Natural killer cell (primary cell): ENCODE measurements at regions not wholly inside any gene's neighbourhood (a gene's known extent, or its start where the extent isn't known, plus 50 kb on each side); places are given as distances from the start of the nearest gene placed in this dataset.

Experiments used
- ATAC-seq, 3 donors: fragments of 150-1000 bp in 2 of 3; fragments of 200-7000 bp in 1 of 3; cut with Tn5 transposase; 1 replicate in 1 of 3; 2 replicates in 2 of 3; pipeline ENCODE4 v1.10.0; 2021; ENCODE audit warnings: mild to moderate bottlenecking in 2 of 3, moderate library complexity in 2 of 3
- DNase-seq, 2 donors: peaks; one replicate each; pipeline versions ENCODE4 v3.0.0 to v3.0.0-alpha.2; 2013 to 2021; ENCODE audit warnings: mixed read lengths in 1 of 2
- H3K27ac ChIP-seq: one replicate; pipeline ENCODE4 v1.5.1; 2013; ENCODE audit warnings: mild to moderate bottlenecking, low read length
- H3K27me3 ChIP-seq: one replicate; pipeline ENCODE4 v1.6.1; 2013; ENCODE audit warnings: low read length; ENCODE audit not compliant: control insufficient read depth, insufficient read depth
- H3K36me3 ChIP-seq: one replicate; pipeline ENCODE4 v1.6.1; 2013; ENCODE audit warnings: low read length; ENCODE audit not compliant: control insufficient read depth, insufficient read depth
- H3K4me1 ChIP-seq: one replicate; pipeline ENCODE4 v1.6.1; 2013; ENCODE audit warnings: low read length; ENCODE audit not compliant: control insufficient read depth, insufficient read depth
- H3K4me3 ChIP-seq: one replicate; pipeline ENCODE4 v1.5.1; 2013; ENCODE audit warnings: low read length
- H3K9me3 ChIP-seq: one replicate; pipeline ENCODE4 v1.6.1; 2013; ENCODE audit warnings: low read length; ENCODE audit not compliant: control insufficient read depth, insufficient read depth
- H3K27ac Mint-ChIP-seq, 2 donors: one replicate each; pipeline ENCODE4 v1.8.0; 2022; ENCODE audit warnings: mild to moderate bottlenecking in 2 of 2, mixed read lengths in 2 of 2, moderate library complexity in 1 of 2
- H3K27me3 Mint-ChIP-seq, 2 donors: one replicate each; pipeline ENCODE4 v1.8.0; 2022; ENCODE audit warnings: low read depth in 2 of 2, mixed read lengths in 2 of 2
- H3K36me3 Mint-ChIP-seq: one replicate; pipeline ENCODE4 v1.8.0; 2022; ENCODE audit warnings: mixed read lengths
- H3K4me1 Mint-ChIP-seq, 2 donors: one replicate each; pipeline ENCODE4 v1.8.0; 2022; ENCODE audit warnings: mixed read lengths in 2 of 2
- H3K4me3 Mint-ChIP-seq: one replicate; pipeline ENCODE4 v1.8.0; 2022; ENCODE audit warnings: mild to moderate bottlenecking, moderate library complexity, mixed read lengths
- H3K9me3 Mint-ChIP-seq, 2 donors: one replicate each; pipeline ENCODE4 v1.8.0; 2022; ENCODE audit warnings: mixed read lengths in 2 of 2
- WGBS: methylation state at CpG from one replicate; pipeline ENCODE4 v1.1.7; 2013; ENCODE audit warnings: missing lambda C conversion rate; ENCODE audit not compliant: insufficient coverage; 5-methylcytosine and 5-hydroxymethylcytosine counted together
- intact Hi-C: fragments of 100-400 bp; cut with micrococcal nuclease; formaldehyde crosslinking; loops from one replicate; pipeline ENCODE4 v1.14.2; 2022
- TF ChIP-seq, protein P1 (sequence below): fragments of 200-600 bp; IDR thresholded peaks from one replicate; pipeline ENCODE4 v1.8.0; 2022; ENCODE audit warnings: antibody characterized with exemption

DNA sequence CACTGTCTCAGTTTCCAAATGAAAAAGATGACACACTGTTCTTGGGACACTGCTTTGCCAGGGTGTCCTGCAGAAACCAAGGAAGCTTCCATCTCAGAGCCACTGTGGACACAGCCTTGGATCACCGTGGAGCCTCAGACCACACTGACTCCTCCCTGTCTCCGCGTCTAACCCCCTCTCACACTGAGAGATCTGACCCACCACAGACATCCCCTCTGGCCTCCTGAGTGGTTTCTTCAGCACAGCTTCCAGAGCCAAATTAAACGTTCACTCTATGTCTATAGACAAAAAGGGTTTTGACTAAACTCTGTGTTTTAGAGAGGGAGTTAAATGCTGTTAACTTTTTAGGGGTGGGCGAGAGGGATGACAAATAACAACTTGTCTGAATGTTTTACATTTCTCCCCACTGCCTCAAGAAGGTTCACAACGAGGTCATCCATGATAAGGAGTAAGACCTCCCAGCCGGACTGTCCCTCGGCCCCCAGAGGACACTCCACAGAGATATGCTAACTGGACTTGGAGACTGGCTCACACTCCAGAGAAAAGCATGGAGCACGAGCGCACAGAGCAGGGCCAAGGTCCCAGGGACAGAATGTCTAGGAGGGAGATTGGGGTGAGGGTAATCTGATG, 113.4 kb upstream of the PKDCC start:
- Mint-ChIP-seq H3K27ac (no peak overlapping the region), H3K4me3 (no peak overlapping the region), H3K36me3 (no peaks in the 10 kb centered on the region), H3K9me3 (no peaks in the 10 kb centered on the region), H3K27me3 (peaks cover 13 to 28% of the 10 kb centered on the region in 2 donors), H3K4me1 (no peaks in the 10 kb centered on the region)
- ATAC-seq (no peak), DNase-seq (no peak)
- H3K27me3 ChIP-seq = no peaks in the 10 kb centered on the region
- no peaks in the 10 kb centered on the region for H3K4me1 ChIP-seq
- no peak overlapping the region for H3K27ac ChIP-seq
- no peaks in the 10 kb centered on the region for H3K9me3 ChIP-seq
- TF ChIP-seq, protein P1, sequence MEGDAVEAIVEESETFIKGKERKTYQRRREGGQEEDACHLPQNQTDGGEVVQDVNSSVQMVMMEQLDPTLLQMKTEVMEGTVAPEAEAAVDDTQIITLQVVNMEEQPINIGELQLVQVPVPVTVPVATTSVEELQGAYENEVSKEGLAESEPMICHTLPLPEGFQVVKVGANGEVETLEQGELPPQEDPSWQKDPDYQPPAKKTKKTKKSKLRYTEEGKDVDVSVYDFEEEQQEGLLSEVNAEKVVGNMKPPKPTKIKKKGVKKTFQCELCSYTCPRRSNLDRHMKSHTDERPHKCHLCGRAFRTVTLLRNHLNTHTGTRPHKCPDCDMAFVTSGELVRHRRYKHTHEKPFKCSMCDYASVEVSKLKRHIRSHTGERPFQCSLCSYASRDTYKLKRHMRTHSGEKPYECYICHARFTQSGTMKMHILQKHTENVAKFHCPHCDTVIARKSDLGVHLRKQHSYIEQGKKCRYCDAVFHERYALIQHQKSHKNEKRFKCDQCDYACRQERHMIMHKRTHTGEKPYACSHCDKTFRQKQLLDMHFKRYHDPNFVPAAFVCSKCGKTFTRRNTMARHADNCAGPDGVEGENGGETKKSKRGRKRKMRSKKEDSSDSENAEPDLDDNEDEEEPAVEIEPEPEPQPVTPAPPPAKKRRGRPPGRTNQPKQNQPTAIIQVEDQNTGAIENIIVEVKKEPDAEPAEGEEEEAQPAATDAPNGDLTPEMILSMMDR = no peak
- H3K4me3 ChIP-seq = no peak overlapping the region
- WGBS = 73% methylated on average over 8 of the region's 10 CpGs
- intact Hi-C loops = no loop called here
- no peaks in the 10 kb centered on the region for H3K36me3 ChIP-seq

- Histone ChIP-seq H3K27me3 (no peaks in the 10 kb centered on the region), H3K36me3 (no peaks in the 10 kb centered on the region), H3K4me3 (no peak overlapping the region), H3K9me3 (no peaks in the 10 kb centered on the region), H3K27ac (no peak overlapping the region), H3K4me1 (no peaks in the 10 kb centered on the region)
- DNase-seq (no peak), ATAC-seq (no peak)
- no CpG with 5 or more reads among the region's 2 CpGs for WGBS
- no peaks in the 10 kb centered on the region for H3K4me1 Mint-ChIP-seq
- no peaks in the 10 kb centered on the region for H3K36me3 Mint-ChIP-seq
- no peak overlapping the region for H3K4me3 Mint-ChIP-seq
- H3K27me3 Mint-ChIP-seq = peaks cover 17 to 34% of the 10 kb centered on the region in 2 donors
- intact Hi-C loops = no loop called here
- TF ChIP-seq, protein P1 = no peak
- H3K9me3 Mint-ChIP-seq = no peaks in the 10 kb centered on the region
- H3K27ac Mint-ChIP-seq = no peak overlapping the region
These were observed 112.8 kb upstream of the PKDCC start for GRCh38 chr2:41935002-41935401.

- intact Hi-C loops = no loop called here
- Histone ChIP-seq H3K4me1 (no peaks in the 10 kb centered on the region), H3K36me3 (no peaks in the 10 kb centered on the region), H3K9me3 (no peaks in the 10 kb centered on the region), H3K27me3 (no peaks in the 10 kb centered on the region), H3K4me3 (no peak overlapping the region), H3K27ac (no peak overlapping the region)
- peaks cover 20 to 37% of the 10 kb centered on the region in 2 donors for H3K27me3 Mint-ChIP-seq
- H3K4me3 Mint-ChIP-seq = no peak overlapping the region
- H3K4me1 Mint-ChIP-seq = no peaks in the 10 kb centered on the region
- H3K9me3 Mint-ChIP-seq = no peaks in the 10 kb centered on the region
- TF ChIP-seq, protein P1 = no peak
- WGBS = 86% methylated on average over 2 of the region's 2 CpGs
- ATAC-seq = no peak
- DNase-seq = no peak
- H3K27ac Mint-ChIP-seq = no peak overlapping the region
- no peaks in the 10 kb centered on the region for H3K36me3 Mint-ChIP-seq
These were observed 112.0 kb upstream of the PKDCC start for GRCh38 chr2:41935825-41936224.

DNA sequence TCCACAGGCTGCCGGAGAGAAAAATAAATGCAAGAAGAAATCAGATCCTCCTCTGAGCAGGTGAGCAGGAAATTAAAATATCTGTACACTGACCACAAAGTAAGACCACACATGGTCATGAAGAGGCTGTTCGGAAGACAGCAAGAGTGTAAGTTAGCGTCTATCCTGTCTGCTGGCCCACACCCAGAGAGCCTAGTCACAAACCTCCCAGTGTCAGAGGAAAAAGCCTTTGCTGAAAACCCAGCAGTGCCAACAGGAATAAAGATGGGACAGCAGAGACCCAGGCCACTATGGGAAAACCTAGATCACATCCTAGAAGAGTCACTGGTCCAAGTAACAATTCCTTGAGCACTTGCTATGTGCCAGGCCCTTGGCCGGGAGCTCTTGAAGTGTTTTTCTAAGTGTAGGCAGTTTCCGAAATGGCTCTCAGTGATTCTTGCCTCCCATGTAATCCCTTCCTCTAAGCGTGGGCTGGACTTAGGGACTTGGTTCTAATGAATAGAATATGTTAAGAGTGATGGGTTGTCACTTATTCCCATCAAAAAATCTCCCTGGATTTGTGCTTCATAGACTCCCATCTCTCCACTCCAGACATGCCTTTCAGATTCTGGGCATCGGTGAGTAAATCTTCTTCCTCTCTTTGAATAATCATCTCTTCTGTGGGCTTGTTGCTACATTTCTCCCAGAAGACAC, 110.9 kb upstream of the PKDCC start:
- Mint-ChIP-seq H3K36me3 (no peaks in the 10 kb centered on the region), H3K4me1 (no peaks in the 10 kb centered on the region), H3K27ac (no peak overlapping the region), H3K4me3 (no peak overlapping the region), H3K9me3 (no peaks in the 10 kb centered on the region), H3K27me3 (peaks cover 19 to 29% of the 10 kb centered on the region in 2 donors)
- intact Hi-C loops = no loop called here
- Histone ChIP-seq H3K27ac (no peak overlapping the region), H3K27me3 (no peaks in the 10 kb centered on the region), H3K9me3 (no peaks in the 10 kb centered on the region), H3K4me1 (no peaks in the 10 kb centered on the region), H3K36me3 (no peaks in the 10 kb centered on the region), H3K4me3 (no peak overlapping the region)
- DNase-seq (no peak), ATAC-seq (no peak)
- TF ChIP-seq, protein P1 = no peak
- WGBS = 78% methylated on average over 5 of the region's 7 CpGs
